HEK293 (cell line): ENCODE measurements at regions not wholly inside any gene's neighbourhood (a gene's known extent, or its start where the extent isn't known, plus 50 kb on each side); places are given as distances from the start of the nearest gene placed in this dataset.

Experiments
- CTCF ChIA-PET: fragments of 350-600 bp; formaldehyde crosslinking; extraction: SDS; loops from one replicate; lab custom pipeline; 2021; ENCODE audit warnings: antibody characterized with exemption; lab: Yijun Ruan, JAX
- POLR2A ChIA-PET: fragments of 300-600 bp; formaldehyde crosslinking; extraction: SDS; loops from one replicate; lab custom pipeline; 2020; ENCODE audit warnings: antibody characterized with exemption, inconsistent platforms; lab: Yijun Ruan, JAX
- H3K27ac ChIP-seq: fragments of 200-500 bp; sonication (Bioruptor generic); 2 replicates; pipeline ENCODE4 v1.5.1; 2014; ENCODE audit warnings: low read depth, low read length, control low read depth, inconsistent platforms; ENCODE audit errors: extremely low read depth
- H3K36me3 ChIP-seq, 2 experiments: fragments of 200-500 bp in 1 of 2; sonication (Bioruptor generic) in 1 of 2; 1 replicate in 1 of 2; 2 replicates in 1 of 2; pipeline ENCODE4 v1.5.1; 2014 to 2017; ENCODE audit warnings: inconsistent platforms in 2 of 2, low read length in 2 of 2; ENCODE audit not compliant: control insufficient read depth in 2 of 2, insufficient read depth in 1 of 2
- H3K4me1 ChIP-seq: fragments of 200-500 bp; sonication (Bioruptor generic); 2 replicates; pipeline ENCODE4 v1.5.1; 2014; ENCODE audit warnings: mild to moderate bottlenecking, low read length, inconsistent platforms; ENCODE audit not compliant: control insufficient read depth, insufficient read depth
- H3K4me3 ChIP-seq: 2 replicates; pipeline ENCODE4 v1.5.1; 2011; ENCODE audit warnings: low read depth, mild to moderate bottlenecking, control low read depth, low read length, moderate library complexity
- H3K9me3 ChIP-seq: fragments of 200-500 bp; sonication (Bioruptor generic); 2 replicates; pipeline ENCODE4 v1.5.1; 2014; ENCODE audit warnings: low read depth, low read length, inconsistent platforms; ENCODE audit not compliant: control insufficient read depth, insufficient read depth
- GLIS2 ChIP-seq: fragments of 450-650 bp; formaldehyde crosslinking; IDR thresholded peaks from 2 replicates; pipeline ENCODE4 v1.5.1; 2016; ENCODE audit warnings: missing biosample characterization, missing genetic modification characterization
- KLF1 ChIP-seq: fragments of 450-650 bp; formaldehyde crosslinking; IDR thresholded peaks from 2 replicates; pipeline ENCODE4 v1.5.1; 2016; ENCODE audit warnings: missing biosample characterization, missing genetic modification characterization
- PRDM10 ChIP-seq: fragments of 450-650 bp; formaldehyde crosslinking; IDR thresholded peaks from 2 replicates; pipeline ENCODE4 v1.5.1; 2016; ENCODE audit warnings: missing biosample characterization, missing genetic modification characterization
- TRIM28 ChIP-seq: IDR thresholded peaks from 2 replicates; pipeline ENCODE4 v1.6.1; 2011; ENCODE audit warnings: low read length, control low read depth, borderline replicate concordance
- YY1 ChIP-seq: fragments of 450-650 bp; formaldehyde crosslinking; IDR thresholded peaks from 2 replicates; pipeline ENCODE4 v1.5.1; 2018; ENCODE audit warnings: missing biosample characterization, missing genetic modification characterization
- YY2 ChIP-seq: fragments of 450-650 bp; formaldehyde crosslinking; IDR thresholded peaks from 2 replicates; pipeline ENCODE4 v1.5.1; 2016; ENCODE audit warnings: missing biosample characterization, missing genetic modification characterization
- ZBTB48 ChIP-seq: fragments of 450-650 bp; formaldehyde crosslinking; IDR thresholded peaks from 2 replicates; pipeline ENCODE4 v1.5.1; 2016; ENCODE audit warnings: missing biosample characterization, missing genetic modification characterization
- ZEB2 ChIP-seq: fragments of 450-650 bp; formaldehyde crosslinking; IDR thresholded peaks from 2 replicates; pipeline ENCODE4 v1.5.1; 2016; ENCODE audit warnings: missing biosample characterization, missing genetic modification characterization
- ZNF10 ChIP-seq: fragments of 450-650 bp; formaldehyde crosslinking; IDR thresholded peaks from 2 replicates; pipeline ENCODE4 v1.5.1; 2017; ENCODE audit warnings: missing biosample characterization, missing genetic modification characterization
- ZNF174 ChIP-seq: fragments of 450-650 bp; formaldehyde crosslinking; IDR thresholded peaks from 2 replicates; pipeline ENCODE4 v1.5.0; 2017; ENCODE audit warnings: missing biosample characterization, mild to moderate bottlenecking, missing genetic modification characterization
- ZNF214 ChIP-seq: fragments of 450-650 bp; formaldehyde crosslinking; IDR thresholded peaks from 2 replicates; pipeline ENCODE4 v1.5.1; 2017; ENCODE audit warnings: missing biosample characterization, mild to moderate bottlenecking, missing genetic modification characterization, borderline replicate concordance
- ZNF302 ChIP-seq: fragments of 450-650 bp; formaldehyde crosslinking; IDR thresholded peaks from 2 replicates; pipeline ENCODE4 v1.5.1; 2016; ENCODE audit warnings: missing biosample characterization, missing genetic modification characterization, low read depth
- ZNF341 ChIP-seq: fragments of 450-650 bp; formaldehyde crosslinking; IDR thresholded peaks from 2 replicates; pipeline ENCODE4; 2016; ENCODE audit warnings: low read depth, missing biosample characterization, missing genetic modification characterization
- ZNF530 ChIP-seq: fragments of 450-650 bp; formaldehyde crosslinking; IDR thresholded peaks from 2 replicates; pipeline ENCODE4 v1.5.1; 2016; ENCODE audit warnings: low read depth, missing biosample characterization, missing genetic modification characterization
- ZNF558 ChIP-seq: fragments of 450-650 bp; formaldehyde crosslinking; IDR thresholded peaks from 2 replicates; pipeline ENCODE4 v1.5.1; 2016; ENCODE audit warnings: missing biosample characterization, missing genetic modification characterization
- ZNF626 ChIP-seq: fragments of 450-650 bp; sonication (Bioruptor Pico); formaldehyde crosslinking; IDR thresholded peaks from 2 replicates; pipeline ENCODE4 v1.5.1; 2018; ENCODE audit warnings: missing biosample characterization, missing genetic modification characterization, inconsistent platforms
- ZNF664 ChIP-seq: fragments of 450-650 bp; formaldehyde crosslinking; IDR thresholded peaks from 2 replicates; pipeline ENCODE4 v1.5.1; 2016; ENCODE audit warnings: missing biosample characterization, missing genetic modification characterization
- ZNF768 ChIP-seq: fragments of 450-650 bp; formaldehyde crosslinking; IDR thresholded peaks from 2 replicates; pipeline ENCODE4 v1.5.1; 2018; ENCODE audit warnings: missing biosample characterization, mild to moderate bottlenecking, missing genetic modification characterization
- ZNF776 ChIP-seq: fragments of 450-650 bp; formaldehyde crosslinking; IDR thresholded peaks from 2 replicates; pipeline ENCODE4 v1.5.0; 2017; ENCODE audit warnings: missing biosample characterization, missing genetic modification characterization, borderline replicate concordance
- TF ChIP-seq, protein P1 (sequence below): fragments of 450-650 bp; formaldehyde crosslinking; optimal IDR thresholded peaks from 2 replicates; pipeline ENCODE3; 2016; ENCODE audit warnings: missing biosample characterization, mild to moderate bottlenecking, missing genetic modification characterization
- TF ChIP-seq, protein P2 (sequence below): fragments of 450-650 bp; formaldehyde crosslinking; IDR thresholded peaks from 2 replicates; pipeline ENCODE4 v1.5.1; 2017; ENCODE audit warnings: missing biosample characterization, missing genetic modification characterization
- TF ChIP-seq, protein P3 (sequence below): fragments of 450-650 bp; formaldehyde crosslinking; IDR thresholded peaks from 2 replicates; pipeline ENCODE4; 2016; ENCODE audit warnings: missing biosample characterization, missing genetic modification characterization
- TF ChIP-seq, protein P4 (sequence below): fragments of 450-650 bp; formaldehyde crosslinking; IDR thresholded peaks from 2 replicates; pipeline ENCODE4 v1.5.1; 2016; ENCODE audit warnings: missing biosample characterization, missing genetic modification characterization

- TF ChIP-seq ZNF776 (tag by site-specific recombination) (no peak), ZNF10 (no peak), KLF1 (no peak), ZNF341 (tag by site-specific recombination) (no peak), ZEB2 (tag by site-specific recombination) (no peak), YY1 (tag by site-specific recombination) (no peak), ZBTB48 (no peak), ZNF768 (tag by site-specific recombination) (no peak)
- TF ChIP-seq, protein P1, sequence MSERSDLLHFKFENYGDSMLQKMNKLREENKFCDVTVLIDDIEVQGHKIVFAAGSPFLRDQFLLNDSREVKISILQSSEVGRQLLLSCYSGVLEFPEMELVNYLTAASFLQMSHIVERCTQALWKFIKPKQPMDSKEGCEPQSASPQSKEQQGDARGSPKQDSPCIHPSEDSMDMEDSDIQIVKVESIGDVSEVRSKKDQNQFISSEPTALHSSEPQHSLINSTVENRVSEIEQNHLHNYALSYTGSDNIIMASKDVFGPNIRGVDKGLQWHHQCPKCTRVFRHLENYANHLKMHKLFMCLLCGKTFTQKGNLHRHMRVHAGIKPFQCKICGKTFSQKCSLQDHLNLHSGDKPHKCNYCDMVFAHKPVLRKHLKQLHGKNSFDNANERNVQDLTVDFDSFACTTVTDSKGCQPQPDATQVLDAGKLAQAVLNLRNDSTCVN (tag by site-specific recombination): no peak
- TF ChIP-seq, protein P2, sequence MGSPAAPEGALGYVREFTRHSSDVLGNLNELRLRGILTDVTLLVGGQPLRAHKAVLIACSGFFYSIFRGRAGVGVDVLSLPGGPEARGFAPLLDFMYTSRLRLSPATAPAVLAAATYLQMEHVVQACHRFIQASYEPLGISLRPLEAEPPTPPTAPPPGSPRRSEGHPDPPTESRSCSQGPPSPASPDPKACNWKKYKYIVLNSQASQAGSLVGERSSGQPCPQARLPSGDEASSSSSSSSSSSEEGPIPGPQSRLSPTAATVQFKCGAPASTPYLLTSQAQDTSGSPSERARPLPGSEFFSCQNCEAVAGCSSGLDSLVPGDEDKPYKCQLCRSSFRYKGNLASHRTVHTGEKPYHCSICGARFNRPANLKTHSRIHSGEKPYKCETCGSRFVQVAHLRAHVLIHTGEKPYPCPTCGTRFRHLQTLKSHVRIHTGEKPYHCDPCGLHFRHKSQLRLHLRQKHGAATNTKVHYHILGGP (tag by site-specific recombination): no peak
- CTCF ChIA-PET: no interaction called here
- Histone ChIP-seq H3K4me3 (no peak overlapping the region), H3K36me3 (no peaks in the 10 kb centered on the region), H3K9me3 (no peaks in the 10 kb centered on the region), H3K27ac (no peak overlapping the region), H3K4me1 (no peaks in the 10 kb centered on the region)
- POLR2A ChIA-PET: no interaction called here
These were observed 69.5 kb upstream of the SPTBN1 start for GRCh38 chr2:54386585-54386984.

DNA sequence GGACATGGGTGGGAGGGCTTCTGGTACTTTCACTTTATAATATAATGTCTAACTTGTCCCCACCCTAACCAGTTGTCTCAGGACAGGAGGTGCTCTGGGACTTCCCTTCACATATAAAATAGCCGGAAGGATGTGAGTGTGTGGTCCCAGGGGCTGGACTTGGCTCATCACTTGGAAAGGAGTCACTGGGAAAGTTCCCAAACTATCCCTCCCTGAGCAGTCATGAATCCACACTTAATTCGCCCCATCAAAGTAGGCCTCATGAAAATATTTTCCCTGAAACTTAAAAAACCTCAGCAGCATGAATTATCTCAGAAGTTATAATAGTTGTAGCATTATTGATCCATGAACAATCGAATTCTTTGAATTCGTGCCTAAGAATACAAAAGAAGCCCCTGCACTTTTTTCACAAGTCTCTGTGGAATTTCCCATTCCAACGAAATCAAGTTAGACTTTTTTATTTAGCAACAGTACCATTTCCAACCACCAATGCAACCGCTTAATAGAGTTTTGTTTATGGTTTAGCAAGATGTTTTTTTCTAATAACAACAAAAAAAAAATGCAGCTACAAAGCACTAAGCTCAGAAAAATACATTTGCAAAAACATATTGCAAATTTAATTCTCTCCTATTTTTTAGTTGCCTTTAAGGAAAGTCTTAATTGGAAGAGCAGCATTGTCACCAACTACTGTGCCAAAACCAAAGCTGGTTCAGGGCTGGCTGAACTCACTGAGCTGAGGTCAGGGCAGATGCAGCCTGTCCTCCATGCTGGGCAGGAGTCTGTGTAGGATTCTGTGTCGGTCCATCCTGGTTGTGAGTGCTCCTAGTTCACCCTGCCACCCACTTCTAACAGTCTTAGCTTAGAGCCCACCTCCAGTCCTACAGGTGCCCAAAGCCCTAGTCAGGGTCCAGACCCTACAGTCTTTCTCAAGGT is 68.8 kb upstream of the SPTBN1 start:
- POLR2A ChIA-PET: no interaction called here
- Histone ChIP-seq H3K4me1 (no peaks in the 10 kb centered on the region), H3K4me3 (no peak overlapping the region), H3K9me3 (no peaks in the 10 kb centered on the region), H3K36me3 (no peaks in the 10 kb centered on the region), H3K27ac (no peak overlapping the region)
- TF ChIP-seq ZNF664 (tag by site-specific recombination) (no peak), YY2 (tag by site-specific recombination) (no peak), ZNF626 (tag by site-specific recombination) (no peak), ZNF530 (tag by site-specific recombination) (no peak), TRIM28 (no peak), PRDM10 (tag by site-specific recombination) (no peak), GLIS2 (tag by site-specific recombination) (no peak), ZNF174 (tag by site-specific recombination) (no peak), ZNF302 (tag by site-specific recombination) (no peak), ZNF558 (tag by site-specific recombination) (no peak), ZNF214 (no peak)
- TF ChIP-seq, protein P3, sequence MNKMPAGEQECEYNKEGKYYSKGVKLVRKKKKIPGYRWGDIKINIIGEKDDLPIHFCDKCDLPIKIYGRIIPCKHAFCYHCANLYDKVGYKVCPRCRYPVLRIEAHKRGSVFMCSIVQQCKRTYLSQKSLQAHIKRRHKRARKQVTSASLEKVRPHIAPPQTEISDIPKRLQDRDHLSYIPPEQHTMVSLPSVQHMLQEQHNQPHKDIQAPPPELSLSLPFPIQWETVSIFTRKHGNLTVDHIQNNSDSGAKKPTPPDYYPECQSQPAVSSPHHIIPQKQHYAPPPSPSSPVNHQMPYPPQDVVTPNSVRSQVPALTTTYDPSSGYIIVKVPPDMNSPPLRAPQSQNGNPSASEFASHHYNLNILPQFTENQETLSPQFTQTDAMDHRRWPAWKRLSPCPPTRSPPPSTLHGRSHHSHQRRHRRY (tag by site-specific recombination): no peak
- TF ChIP-seq, protein P4, sequence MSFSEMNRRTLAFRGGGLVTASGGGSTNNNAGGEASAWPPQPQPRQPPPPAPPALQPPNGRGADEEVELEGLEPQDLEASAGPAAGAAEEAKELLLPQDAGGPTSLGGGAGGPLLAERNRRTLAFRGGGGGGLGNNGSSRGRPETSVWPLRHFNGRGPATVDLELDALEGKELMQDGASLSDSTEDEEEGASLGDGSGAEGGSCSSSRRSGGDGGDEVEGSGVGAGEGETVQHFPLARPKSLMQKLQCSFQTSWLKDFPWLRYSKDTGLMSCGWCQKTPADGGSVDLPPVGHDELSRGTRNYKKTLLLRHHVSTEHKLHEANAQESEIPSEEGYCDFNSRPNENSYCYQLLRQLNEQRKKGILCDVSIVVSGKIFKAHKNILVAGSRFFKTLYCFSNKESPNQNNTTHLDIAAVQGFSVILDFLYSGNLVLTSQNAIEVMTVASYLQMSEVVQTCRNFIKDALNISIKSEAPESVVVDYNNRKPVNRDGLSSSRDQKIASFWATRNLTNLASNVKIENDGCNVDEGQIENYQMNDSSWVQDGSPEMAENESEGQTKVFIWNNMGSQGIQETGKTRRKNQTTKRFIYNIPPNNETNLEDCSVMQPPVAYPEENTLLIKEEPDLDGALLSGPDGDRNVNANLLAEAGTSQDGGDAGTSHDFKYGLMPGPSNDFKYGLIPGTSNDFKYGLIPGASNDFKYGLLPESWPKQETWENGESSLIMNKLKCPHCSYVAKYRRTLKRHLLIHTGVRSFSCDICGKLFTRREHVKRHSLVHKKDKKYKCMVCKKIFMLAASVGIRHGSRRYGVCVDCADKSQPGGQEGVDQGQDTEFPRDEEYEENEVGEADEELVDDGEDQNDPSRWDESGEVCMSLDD (tag by site-specific recombination): no peak
- CTCF ChIA-PET: interaction anchor here (1.3 kb wide), 1 partner anchor 9 kb away, joined by 3 read pairs; no protein-coding TSS in a partner anchor
